DOHH2 (cell line): ENCODE measurements at regions not wholly inside any gene's neighbourhood (a gene's known extent, or its start where the extent isn't known, plus 50 kb on each side); places are given as distances from the start of the nearest gene placed in this dataset.

ENCODE experiments used
- H3F3A ChIP-seq: fragments of 200-600 bp; sonication (generic), shearing (Covaris generic); 2 replicates; pipeline ENCODE4 v1.6.0; 2016; ENCODE audit warnings: antibody characterized with exemption, mild to moderate bottlenecking; ENCODE audit not compliant: control insufficient read depth, insufficient read depth
- H3K27ac ChIP-seq: fragments of 200-600 bp; sonication (generic); 2 replicates; pipeline ENCODE4 v1.5.1; 2014; ENCODE audit warnings: low read depth, mild to moderate bottlenecking, low read length, moderate library complexity
- H3K27me3 ChIP-seq: fragments of 200-600 bp; sonication (generic); 2 replicates; pipeline ENCODE4 v1.6.1; 2014; ENCODE audit warnings: mild to moderate bottlenecking, low read length, mixed read lengths; ENCODE audit not compliant: control insufficient read depth
- H3K36me3 ChIP-seq: fragments of 200-600 bp; sonication (generic); 2 replicates; pipeline ENCODE4 v1.6.1; 2014; ENCODE audit warnings: mild to moderate bottlenecking, low read length, moderate library complexity, mixed read lengths; ENCODE audit not compliant: control insufficient read depth
- H3K4me1 ChIP-seq: fragments of 200-600 bp; sonication (generic); 2 replicates; pipeline ENCODE4 v1.6.1; 2014; ENCODE audit warnings: mild to moderate bottlenecking, low read length, mixed read lengths; ENCODE audit not compliant: control insufficient read depth
- H3K4me2 ChIP-seq: fragments of 200-600 bp; sonication (generic); 2 replicates; pipeline ENCODE4 v1.6.0; 2014; ENCODE audit warnings: mild to moderate bottlenecking, low read length, moderate library complexity
- H3K4me3 ChIP-seq: fragments of 200-600 bp; sonication (generic); 2 replicates; pipeline ENCODE4 v1.5.1; 2014; ENCODE audit warnings: mild to moderate bottlenecking, low read length, mixed read lengths
- H3K79me2 ChIP-seq: fragments of 200-600 bp; sonication (generic); 2 replicates; pipeline ENCODE4 v1.6.1; 2014; ENCODE audit warnings: mild to moderate bottlenecking, low read length, mixed read lengths; ENCODE audit not compliant: control insufficient read depth
- H3K9me2 ChIP-seq: fragments of 200-600 bp; sonication (generic); replicated peaks from 2 replicates; pipeline ENCODE4 v1.6.1; 2014; ENCODE audit warnings: mild to moderate bottlenecking, low read length, mixed read lengths; ENCODE audit not compliant: control insufficient read depth
- H3K9me3 ChIP-seq: fragments of 200-600 bp; sonication (generic); 2 replicates; pipeline ENCODE4 v1.6.1; 2014; ENCODE audit warnings: antibody characterized with exemption, low read length, mixed read lengths; ENCODE audit not compliant: control insufficient read depth, insufficient read depth
- H4K20me1 ChIP-seq: fragments of 200-600 bp; sonication (generic); 2 replicates; pipeline ENCODE4 v1.6.0; 2014; ENCODE audit warnings: low read depth, mild to moderate bottlenecking, antibody characterized with exemption, low read length, moderate library complexity; ENCODE audit not compliant: control insufficient read depth, insufficient read depth
- CTCF ChIP-seq: fragments of 200-600 bp; sonication (generic); IDR thresholded peaks from one replicate; pipeline ENCODE4 v1.5.1; 2014; ENCODE audit warnings: antibody characterized with exemption, mild to moderate bottlenecking, low read depth, low read length; ENCODE audit not compliant: poor library complexity, severe bottlenecking
- EZH2phosphoT487 ChIP-seq: fragments of 200-600 bp; sonication (generic); IDR thresholded peaks from 2 replicates; pipeline ENCODE4 v1.6.1; 2017; ENCODE audit warnings: borderline replicate concordance, mild to moderate bottlenecking, antibody characterized with exemption, low read length, moderate library complexity, mixed read lengths

- Histone ChIP-seq H3K4me3 (no peak overlapping the region), H3K9me2 (no peaks in the 10 kb centered on the region), H4K20me1 (no peaks in the 10 kb centered on the region), H3K79me2 (no peaks in the 10 kb centered on the region), H3F3A (no peaks in the 10 kb centered on the region), H3K36me3 (no peaks in the 10 kb centered on the region), H3K27me3 (no peaks in the 10 kb centered on the region), H3K27ac (no peak overlapping the region), H3K4me2 (no peak overlapping the region), H3K4me1 (no peaks in the 10 kb centered on the region), H3K9me3 (no peaks in the 10 kb centered on the region)
- no peak for TF ChIP-seq CTCF
- TF ChIP-seq EZH2phosphoT487: no peak
These were observed 58.0 kb upstream of the FMR1 start for GRCh38 chrX:147853701-147854100.

DNA sequence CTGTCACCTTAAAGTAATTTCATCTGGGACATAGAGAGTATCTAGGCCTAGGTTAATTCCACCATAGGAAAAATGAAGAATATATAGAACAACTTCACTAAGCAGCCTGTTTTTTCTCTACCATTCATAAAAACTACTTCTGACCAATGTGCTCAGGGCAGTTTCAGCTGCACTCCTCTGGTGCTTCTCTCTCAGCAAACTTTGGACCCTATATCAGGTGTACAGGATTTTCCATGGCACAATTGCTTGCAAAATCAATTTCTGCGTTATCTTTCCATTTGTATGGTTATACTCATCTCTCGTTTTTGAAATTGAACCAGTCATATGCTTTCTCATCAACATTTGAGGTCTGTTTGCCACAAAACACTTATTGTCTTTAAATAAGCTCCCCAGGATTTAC, 52.1 kb upstream of the FMR1 start:
- Histone ChIP-seq H3K79me2 (no peaks in the 10 kb centered on the region), H4K20me1 (no peaks in the 10 kb centered on the region), H3F3A (no peaks in the 10 kb centered on the region), H3K4me1 (no peaks in the 10 kb centered on the region), H3K27me3 (no peaks in the 10 kb centered on the region), H3K4me3 (no peak overlapping the region), H3K9me3 (no peaks in the 10 kb centered on the region), H3K4me2 (no peak overlapping the region), H3K27ac (no peak overlapping the region), H3K9me2 (no peaks in the 10 kb centered on the region), H3K36me3 (no peaks in the 10 kb centered on the region)
- TF ChIP-seq EZH2phosphoT487: no peak
- TF ChIP-seq CTCF: no peak
